ENCODE measurements at regions not wholly inside any gene's neighbourhood (a gene's known extent, or its start where the extent isn't known, plus 50 kb on each side); places are given as distances from the start of the nearest gene placed in this dataset.

DNA sequence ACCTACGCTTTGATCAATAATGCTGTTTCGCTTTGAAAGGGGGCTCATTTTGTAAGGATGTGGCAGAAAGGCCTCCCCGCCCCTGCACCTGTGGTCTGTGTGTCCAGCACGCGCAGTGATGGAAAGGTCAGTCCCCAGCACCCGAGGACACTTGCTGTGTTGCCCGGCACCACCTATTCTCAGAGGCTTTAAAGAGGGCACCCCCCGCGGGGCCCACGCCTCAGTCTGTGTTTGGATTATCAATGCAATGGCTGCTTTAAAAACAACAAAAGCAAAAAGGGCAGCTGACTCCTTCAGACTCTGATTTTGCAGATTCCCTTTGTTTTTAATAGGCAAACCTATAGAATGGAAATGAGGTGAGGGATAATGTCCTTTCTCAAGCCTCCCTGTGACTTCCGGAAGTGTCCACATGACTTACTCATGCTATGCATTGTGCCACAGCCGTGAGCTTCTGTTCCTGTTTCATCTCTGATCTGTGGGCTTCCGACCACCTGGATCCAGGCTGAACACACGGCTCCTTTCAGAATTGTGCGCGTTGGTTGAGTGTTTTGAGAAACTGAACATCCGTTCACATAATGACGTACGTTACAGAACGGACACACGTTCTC lies 416.2 kb downstream of the IRX2 start:
- TF ChIP-seq CTCF (IDR thresholded peaks at IDR 0.05; ENCODE audit: control extremely low read depth in 1 of 3, insufficient read depth in 1 of 3, low read depth in 1 of 3, low read length in 3 of 3) (no peak), SP1 (IDR thresholded peaks at IDR 0.05; ENCODE audit: low read depth, low read length) (no peak), RBBP5 (IDR thresholded peaks at IDR 0.05; ENCODE audit: borderline replicate concordance, low read depth, low read length) (no peak), POLR2A (IDR thresholded peaks at IDR 0.05; ENCODE audit: control extremely low read depth in 1 of 2, low read depth in 2 of 2, low read length in 2 of 2) (no peak), POLR2AphosphoS5 (IDR thresholded peaks at IDR 0.05; ENCODE audit: low read depth, low read length) (no peak), SIN3A (conservative IDR thresholded peaks at IDR 0.05 in 1 of 2, IDR thresholded peaks at IDR 0.05 in 1 of 2; ENCODE audit: low read depth in 1 of 2, low read length in 2 of 2) (no peak), BACH1 (IDR thresholded peaks at IDR 0.05; ENCODE audit: low read length) (no peak), SP2 (IDR thresholded peaks at IDR 0.05; ENCODE audit: low read length) (no peak), BCL11A (IDR thresholded peaks at IDR 0.05; ENCODE audit: low read depth in 2 of 2, low read length in 2 of 2) (no peak), JUN (IDR thresholded peaks at IDR 0.05; ENCODE audit: low read depth, low read length) (no peak), MAFK (IDR thresholded peaks at IDR 0.05; ENCODE audit: low read depth, low read length) (no peak)
- TF ChIP-seq, protein P1, sequence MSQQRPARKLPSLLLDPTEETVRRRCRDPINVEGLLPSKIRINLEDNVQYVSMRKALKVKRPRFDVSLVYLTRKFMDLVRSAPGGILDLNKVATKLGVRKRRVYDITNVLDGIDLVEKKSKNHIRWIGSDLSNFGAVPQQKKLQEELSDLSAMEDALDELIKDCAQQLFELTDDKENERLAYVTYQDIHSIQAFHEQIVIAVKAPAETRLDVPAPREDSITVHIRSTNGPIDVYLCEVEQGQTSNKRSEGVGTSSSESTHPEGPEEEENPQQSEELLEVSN (IDR thresholded peaks at IDR 0.05) = no peak
- TF ChIP-seq, protein P2, sequence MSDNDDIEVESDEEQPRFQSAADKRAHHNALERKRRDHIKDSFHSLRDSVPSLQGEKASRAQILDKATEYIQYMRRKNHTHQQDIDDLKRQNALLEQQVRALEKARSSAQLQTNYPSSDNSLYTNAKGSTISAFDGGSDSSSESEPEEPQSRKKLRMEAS (IDR thresholded peaks at IDR 0.05) = no peak

Measured in H1 (cell line).